ENCODE measurements at regions not wholly inside any gene's neighbourhood (a gene's known extent, or its start where the extent isn't known, plus 50 kb on each side); places are given as distances from the start of the nearest gene placed in this dataset.

- DNase-seq: no peak
- H3K36me3 ChIP-seq (replicated peaks; ENCODE audit: insufficient read depth, low read length): no peaks in the 10 kb centered on the region
- no peaks in the 10 kb centered on the region for H3K79me2 ChIP-seq (ENCODE audit: low read length)
- H4K20me1 ChIP-seq (ENCODE audit: insufficient read depth, low read length): no peaks in the 10 kb centered on the region
- H3K27ac ChIP-seq (ENCODE audit: low read length): no peak overlapping the region
- H3K4me2 ChIP-seq (ENCODE audit: low read depth, low read length): no peak overlapping the region
- H3F3A ChIP-seq (ENCODE audit: insufficient read depth, low read length): no peaks in the 10 kb centered on the region
- peaks cover 10% of the 10 kb centered on the region; the same call in 1 of the 2 replicates for H3K4me1 ChIP-seq (ENCODE audit: low read length)
- H3K4me3 ChIP-seq (ENCODE audit: low read length): no peak overlapping the region
- H3K9me3 ChIP-seq (replicated peaks; ENCODE audit: insufficient read depth, low read length): no peaks in the 10 kb centered on the region
- H2AFZ ChIP-seq (ENCODE audit: low read length): no peak overlapping the region
- no peak overlapping the region for H3K9ac ChIP-seq (ENCODE audit: low read length)
- H3K27me3 ChIP-seq (replicated peaks; ENCODE audit: insufficient read depth, low read length): no peaks in the 10 kb centered on the region
- no peaks in the 10 kb centered on the region for H3K9me2 ChIP-seq (replicated peaks; ENCODE audit: insufficient read depth, low read length)
- TF ChIP-seq EZH2 (optimal IDR thresholded peaks at IDR 0.05; ENCODE audit: low read depth, low read length): no peak
- TF ChIP-seq CTCF (IDR thresholded peaks at IDR 0.05; ENCODE audit: low read length): no peak
- TF ChIP-seq EZH2phosphoT487 (IDR thresholded peaks at IDR 0.05; ENCODE audit: low read length): no peak
These were observed 314.1 kb downstream of the QKI start for GRCh38 chr6:163728442-163729126.

DNA sequence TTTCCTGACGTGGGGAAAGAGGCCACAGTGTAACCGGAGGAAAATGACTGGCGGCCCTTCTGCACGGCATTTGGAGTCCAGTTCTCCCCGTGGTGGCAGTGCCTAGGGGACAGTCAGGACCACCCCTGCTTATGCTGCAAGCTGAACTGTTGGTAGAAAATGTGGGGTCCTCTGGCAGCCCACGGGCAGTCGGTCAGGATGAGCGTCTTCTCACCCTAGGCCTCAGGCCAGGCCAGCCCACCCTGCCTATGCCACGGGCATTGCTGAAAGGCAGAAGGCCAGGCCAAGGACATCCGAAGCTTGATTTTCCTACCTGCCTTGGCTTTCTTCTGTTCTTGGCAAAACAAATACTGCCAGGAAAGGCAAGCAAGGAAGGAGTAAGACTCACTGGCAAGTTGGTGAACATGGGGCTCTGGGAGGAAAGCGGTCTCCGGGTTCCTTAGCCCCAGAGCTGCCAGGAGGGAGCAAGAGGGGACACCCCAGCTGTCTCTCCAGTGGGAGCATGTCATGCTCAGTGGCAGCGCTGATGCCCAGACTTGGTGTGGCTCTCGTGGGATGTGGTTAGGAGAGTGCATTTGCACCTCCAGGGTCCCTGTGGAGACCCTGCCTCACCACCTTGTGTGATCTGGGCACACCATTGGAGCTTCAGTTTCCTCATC, 311.6 kb downstream of the QKI start:
- no peak overlapping the region for H3K4me2 ChIP-seq (ENCODE audit: low read depth, low read length)
- H3K36me3 ChIP-seq (replicated peaks; ENCODE audit: insufficient read depth, low read length): no peaks in the 10 kb centered on the region
- H2AFZ ChIP-seq (ENCODE audit: low read length): no peak overlapping the region

DNA sequence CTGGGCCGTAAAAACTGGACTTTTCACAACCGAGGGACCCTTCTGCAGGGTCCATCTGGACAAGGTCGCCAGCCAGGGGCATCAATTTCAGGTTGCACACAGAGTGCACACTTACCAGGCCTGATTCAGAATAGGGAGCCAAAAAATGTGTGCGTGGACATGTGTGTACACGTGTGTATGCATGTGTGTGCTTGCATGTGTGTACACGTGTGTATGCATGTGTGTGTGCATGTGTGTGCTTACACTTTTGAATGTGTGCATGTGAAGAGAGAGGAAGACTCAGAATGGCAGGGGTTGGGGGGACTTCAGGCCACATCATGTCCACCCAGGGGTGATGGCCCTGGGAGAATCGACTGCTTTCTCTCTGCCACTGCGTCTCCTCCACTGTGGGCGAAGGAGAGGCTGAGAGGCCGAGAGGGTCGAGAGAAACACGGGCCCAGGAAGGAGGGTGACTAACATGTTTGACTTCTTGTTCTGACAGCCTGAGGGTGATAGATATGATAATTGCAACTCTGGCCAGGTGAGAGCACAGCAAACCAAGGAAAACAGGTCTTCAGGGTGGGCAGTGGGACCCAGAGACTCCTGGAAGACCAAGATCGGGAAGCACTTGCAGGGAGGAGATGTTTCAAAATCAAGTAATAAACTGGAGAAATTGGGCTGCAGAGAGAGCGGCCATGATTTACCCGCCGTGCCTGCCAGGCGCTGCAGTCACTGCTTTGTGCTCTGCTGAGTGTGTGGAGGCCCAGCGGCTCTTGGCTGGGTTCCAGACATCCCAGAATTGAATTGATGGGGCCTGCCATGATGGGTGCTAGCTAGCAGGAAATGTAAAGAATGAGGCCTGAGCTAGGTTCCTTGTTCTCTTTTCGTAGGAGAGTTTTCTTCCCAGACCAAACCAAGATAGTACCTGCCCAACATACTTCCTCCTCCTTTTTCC, 310.8 kb downstream of the QKI start:
- Histone ChIP-seq H2AFZ (ENCODE audit: low read length) (no peak overlapping the region), H3K36me3 (replicated peaks; ENCODE audit: insufficient read depth, low read length) (no peaks in the 10 kb centered on the region), H3K4me3 (ENCODE audit: low read length) (no peak overlapping the region), H3K27ac (ENCODE audit: low read length) (no peak overlapping the region), H3K79me2 (ENCODE audit: low read length) (no peaks in the 10 kb centered on the region), H3K4me2 (ENCODE audit: low read depth, low read length) (no peak overlapping the region), H4K20me1 (ENCODE audit: insufficient read depth, low read length) (no peaks in the 10 kb centered on the region), H3K9me2 (replicated peaks; ENCODE audit: insufficient read depth, low read length) (no peaks in the 10 kb centered on the region), H3K9ac (ENCODE audit: low read length) (no peak overlapping the region), H3K27me3 (replicated peaks; ENCODE audit: insufficient read depth, low read length) (no peaks in the 10 kb centered on the region), H3F3A (ENCODE audit: insufficient read depth, low read length) (no peaks in the 10 kb centered on the region), H3K9me3 (replicated peaks; ENCODE audit: insufficient read depth, low read length) (no peaks in the 10 kb centered on the region), H3K4me1 (ENCODE audit: low read length) (0 out of 2 replicates have a peak, but pooled peaks cover 8% of the 10 kb centered on the region)
- no peak for TF ChIP-seq EZH2 (optimal IDR thresholded peaks at IDR 0.05; ENCODE audit: low read depth, low read length)
- no peak for TF ChIP-seq CTCF (IDR thresholded peaks at IDR 0.05; ENCODE audit: low read length)
- TF ChIP-seq EZH2phosphoT487 (IDR thresholded peaks at IDR 0.05; ENCODE audit: low read length): no peak
- no peak for DNase-seq

More for the DNA sequence above, 311.6 kb downstream of the QKI start:
- no peaks in the 10 kb centered on the region for H3K9me3 ChIP-seq (replicated peaks; ENCODE audit: insufficient read depth, low read length)
- no peaks in the 10 kb centered on the region for H3K27me3 ChIP-seq (replicated peaks; ENCODE audit: insufficient read depth, low read length)
- H3K79me2 ChIP-seq (ENCODE audit: low read length): no peaks in the 10 kb centered on the region
- no peaks in the 10 kb centered on the region for H4K20me1 ChIP-seq (ENCODE audit: insufficient read depth, low read length)
- DNase-seq: no peak
- no peaks in the 10 kb centered on the region for H3K9me2 ChIP-seq (replicated peaks; ENCODE audit: insufficient read depth, low read length)
- H3K4me3 ChIP-seq (ENCODE audit: low read length): no peak overlapping the region
- 0 out of 2 replicates have a peak, but pooled peaks cover 8% of the 10 kb centered on the region for H3K4me1 ChIP-seq (ENCODE audit: low read length)
- H3K27ac ChIP-seq (ENCODE audit: low read length): no peak overlapping the region
- H3F3A ChIP-seq (ENCODE audit: insufficient read depth, low read length): no peaks in the 10 kb centered on the region
- H3K9ac ChIP-seq (ENCODE audit: low read length): no peak overlapping the region
- TF ChIP-seq EZH2phosphoT487 (IDR thresholded peaks at IDR 0.05; ENCODE audit: low read length): no peak

Measured in MM.1S (cell line).